Activated B cell treated with CpG ODN at 0.5 μM for 24 hours (primary cell): ENCODE measurements at regions not wholly inside any gene's neighbourhood (a gene's known extent, or its start where the extent isn't known, plus 50 kb on each side); places are given as distances from the start of the nearest gene placed in this dataset.

Source experiments
- ATAC-seq: fragments of 200-7000 bp; cut with Tn5 transposase; one replicate; pipeline ENCODE4 v1.10.0; 2021; ENCODE audit warnings: low read depth, mild to moderate bottlenecking, moderate library complexity
- CTCF ChIA-PET: fragments of 350-600 bp; sonication (Branson Sonifier 250); formaldehyde crosslinking; loops from one replicate; lab custom pipeline; 2021; ENCODE audit warnings: antibody characterized with exemption; lab: Charles Lee
- POLR2A ChIA-PET: fragments of 350-600 bp; sonication (Branson Sonifier 250); formaldehyde crosslinking; loops from one replicate; lab custom pipeline; 2021; ENCODE audit warnings: antibody characterized with exemption; lab: Charles Lee
- DNase-seq: peaks from one replicate; pipeline ENCODE4 v3.0.0; 2022
- H3K27ac Mint-ChIP-seq: one replicate; pipeline ENCODE4 v1.8.0; 2020; ENCODE audit warnings: mixed read lengths
- H3K27me3 Mint-ChIP-seq: one replicate; pipeline ENCODE4 v1.8.0; 2021; ENCODE audit warnings: mixed read lengths
- H3K36me3 Mint-ChIP-seq: one replicate; pipeline ENCODE4 v1.8.0; 2021; ENCODE audit warnings: low read depth, mixed read lengths
- H3K4me1 Mint-ChIP-seq: one replicate; pipeline ENCODE4 v1.8.0; 2021; ENCODE audit warnings: mixed read lengths
- H3K4me3 Mint-ChIP-seq: one replicate; pipeline ENCODE4 v1.8.0; 2020; ENCODE audit warnings: mild to moderate bottlenecking, mixed read lengths
- H3K9me3 Mint-ChIP-seq: one replicate; pipeline ENCODE4 v1.8.0; 2020; ENCODE audit warnings: mixed read lengths
- CTCF ChIP-seq: fragments of 200-600 bp; IDR thresholded peaks from one replicate; pipeline ENCODE4 v1.8.0; 2022; ENCODE audit warnings: antibody characterized with exemption, mild to moderate bottlenecking
- intact Hi-C: fragments of 100-400 bp; cut with micrococcal nuclease; formaldehyde crosslinking; loops from one replicate; pipeline ENCODE4 v1.15.1; 2024

- intact Hi-C loops, result no loop called here
- no peak overlapping the region for H3K4me3 Mint-ChIP-seq
- ATAC-seq, result no peak
- H3K27me3 Mint-ChIP-seq, result no peaks in the 10 kb centered on the region
- no peak for DNase-seq
- no peak overlapping the region for H3K27ac Mint-ChIP-seq
- ChIA-PET CTCF (no interaction called here), POLR2A (no interaction called here)
- no peaks in the 10 kb centered on the region for H3K9me3 Mint-ChIP-seq
- TF ChIP-seq CTCF, result no peak
- H3K4me1 Mint-ChIP-seq, result no peaks in the 10 kb centered on the region
- H3K36me3 Mint-ChIP-seq, result no peaks in the 10 kb centered on the region
Observed at GRCh38 chr18:61034580-61034979, 298.6 kb upstream of the CDH20 start.

GRCh38 chr18:61039251-61039650, 294.0 kb upstream of the CDH20 start:
- H3K9me3 Mint-ChIP-seq, result no peaks in the 10 kb centered on the region
- DNase-seq, result no peak
- H3K27ac Mint-ChIP-seq, result no peak overlapping the region
- H3K36me3 Mint-ChIP-seq, result no peaks in the 10 kb centered on the region
- ChIA-PET CTCF (no interaction called here), POLR2A (no interaction called here)
- ATAC-seq, result no peak
- no peak for TF ChIP-seq CTCF
- no peaks in the 10 kb centered on the region for H3K4me1 Mint-ChIP-seq
- H3K4me3 Mint-ChIP-seq, result no peak overlapping the region
- intact Hi-C loops, result no loop called here
- H3K27me3 Mint-ChIP-seq, result no peaks in the 10 kb centered on the region

GRCh38 chr18:61047794-61048193, 285.4 kb upstream of the CDH20 start:
- DNase-seq, result no peak
- no peak for ATAC-seq
- TF ChIP-seq CTCF, result no peak
- Mint-ChIP-seq H3K27me3 (no peaks in the 10 kb centered on the region), H3K27ac (no peak overlapping the region), H3K36me3 (no peaks in the 10 kb centered on the region), H3K4me1 (no peaks in the 10 kb centered on the region), H3K4me3 (no peak overlapping the region), H3K9me3 (peaks cover 7% of the 10 kb centered on the region)
- ChIA-PET CTCF (no interaction called here), POLR2A (no interaction called here)
- intact Hi-C loops, result no loop called here

GRCh38 chr18:61057443-61057842, 275.8 kb upstream of the CDH20 start:
- ATAC-seq, result no peak
- Mint-ChIP-seq H3K27ac (no peak overlapping the region), H3K27me3 (no peaks in the 10 kb centered on the region), H3K4me3 (no peak overlapping the region), H3K36me3 (no peaks in the 10 kb centered on the region), H3K9me3 (no peaks in the 10 kb centered on the region), H3K4me1 (no peaks in the 10 kb centered on the region)
- intact Hi-C loops, result no loop called here
- CTCF ChIA-PET, result no interaction called here
- no peak for DNase-seq
- TF ChIP-seq CTCF, result no peak
- POLR2A ChIA-PET, result no interaction called here

- H3K27ac Mint-ChIP-seq, result no peak overlapping the region
- H3K4me1 Mint-ChIP-seq, result no peaks in the 10 kb centered on the region
- intact Hi-C loops, result no loop called here
- no peaks in the 10 kb centered on the region for H3K36me3 Mint-ChIP-seq
- no peak overlapping the region for H3K4me3 Mint-ChIP-seq
- no peaks in the 10 kb centered on the region for H3K27me3 Mint-ChIP-seq
- ChIA-PET POLR2A (no interaction called here), CTCF (no interaction called here)
- ATAC-seq (no peak), DNase-seq (no peak)
- H3K9me3 Mint-ChIP-seq, result no peaks in the 10 kb centered on the region
- TF ChIP-seq CTCF, result no peak
Observed at GRCh38 chr18:61062258-61062657, 271.0 kb upstream of the CDH20 start.
